Right lobe of liver (tissue), 6 donors: ENCODE measurements at regions not wholly inside any gene's neighbourhood (a gene's known extent, or its start where the extent isn't known, plus 50 kb on each side); places are given as distances from the start of the nearest gene placed in this dataset.
"Not testable (repeated sequence)": the region's sequence is repeated elsewhere in the genome, so short reads cannot be mapped to it uniquely, and the experiment has no call there.

Experiments used
- ATAC-seq, 4 donors: fragments of 200-7000 bp; cut with Tn5 transposase; one replicate each; pipeline ENCODE4 v1.9.1; 2020; ENCODE audit warnings: mild to moderate bottlenecking in 4 of 4, moderate library complexity in 4 of 4
- DNase-seq, 3 donors: peaks; one replicate each; pipeline ENCODE4 v3.0.0-alpha.2; 2020
- H3K27ac ChIP-seq, 3 donors: fragments of 200-600 bp; one replicate each; pipeline ENCODE4 v1.8.0; 2022
- H3K27me3 ChIP-seq, 2 donors: fragments of 200-600 bp; one replicate each; pipeline ENCODE4 v1.8.0; 2022
- H3K36me3 ChIP-seq, 4 donors: fragments of 200-600 bp; sonication (generic) in 1 of 4; one replicate each; pipeline versions ENCODE4 v1.5.1 to v1.8.0; 2017 to 2022; ENCODE audit warnings: control low read depth in 1 of 4
- H3K4me1 ChIP-seq, 4 donors: fragments of 200-600 bp; sonication (generic) in 1 of 4; one replicate each; pipeline versions ENCODE4 v1.5.1 to v1.8.0; 2017 to 2022; ENCODE audit warnings: control low read depth in 1 of 4
- H3K4me3 ChIP-seq, 3 donors: fragments of 200-600 bp; one replicate each; pipeline ENCODE4 v1.8.0; 2022
- H3K9me3 ChIP-seq, 4 donors: fragments of 200-600 bp; sonication (generic) in 1 of 4; one replicate each; pipeline versions ENCODE4 v1.5.1 to v1.8.0; 2017 to 2022; ENCODE audit warnings: control low read depth in 1 of 4
- POLR2A ChIP-seq: fragments of 450-650 bp; IDR thresholded peaks from one replicate; pipeline ENCODE4 v1.6.1; 2017; ENCODE audit warnings: antibody characterized with exemption, mild to moderate bottlenecking
- WGBS: methylation state at CpG from one replicate; pipeline ENCODE4 v1.1.6; 2018; ENCODE audit warnings: low coverage, low lambda C conversion rate; ENCODE audit not compliant: insufficient coverage; ENCODE audit errors: missing lambda C conversion rate; 5-methylcytosine and 5-hydroxymethylcytosine counted together
- intact Hi-C, 2 donors: fragments of 100-400 bp; cut with DNase I; formaldehyde crosslinking; loops; one replicate each; pipeline versions ENCODE4 v1.11.2 to v1.14.1; 2022
- TF ChIP-seq, protein P1 (sequence below), 4 donors: fragments of 200-600 bp in 3 of 4; fragments of 450-650 bp in 1 of 4; IDR thresholded peaks; one replicate each; pipeline versions ENCODE4 v1.5.1 to v1.8.0; 2016 to 2022; ENCODE audit warnings: antibody characterized with exemption in 4 of 4, mild to moderate bottlenecking in 2 of 4
- donor health status: DM: no; HTN: yes; CAD: no.
- donor health status: DM: no; HTN: no; CAD: no.
- donor health status: DM: no; HTN: no; CAD: no.
- donor health status: DM: no; HTN: yes; CAD: no.
- donor health status: DM: no; HTN: yes; CAD: no.

DNA sequence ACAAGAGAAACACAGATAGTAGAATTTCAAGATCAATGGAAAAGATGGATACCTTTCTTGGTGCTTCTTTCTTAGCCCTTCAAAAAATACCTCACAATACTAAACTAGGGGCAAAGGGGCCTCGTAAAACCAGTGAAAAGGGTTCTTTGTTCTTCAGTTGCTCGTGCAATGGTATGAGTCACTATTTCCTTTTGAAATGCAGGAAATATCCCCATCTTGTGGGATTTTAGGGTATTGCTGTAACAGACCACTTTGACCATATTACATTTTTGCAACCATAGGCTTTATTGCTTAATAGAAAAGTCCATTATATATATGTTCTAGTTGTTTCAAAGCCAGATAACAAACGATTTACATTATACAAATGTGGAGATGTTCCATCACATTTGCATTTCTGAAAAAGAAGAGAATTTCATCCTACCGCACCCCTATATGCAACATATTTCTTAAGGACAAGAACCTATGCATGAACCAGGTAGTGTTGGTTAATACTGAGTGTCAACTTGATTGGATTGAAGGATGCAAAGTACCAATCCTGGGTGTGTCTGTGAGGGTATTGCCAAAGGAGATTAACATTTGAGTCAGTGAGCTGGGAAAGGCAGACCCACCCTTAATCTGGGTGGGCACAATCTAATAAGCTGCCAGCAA lies 88.6 kb upstream of the PKN2 start:
- no peak overlapping the region for H3K4me3 ChIP-seq
- no peaks in the 10 kb centered on the region for H3K4me1 ChIP-seq
- DNase-seq (no peak), ATAC-seq (peak; percentile 67 to 85 (median 82))
- intact Hi-C loops: no loop called here
- TF ChIP-seq POLR2A: no peak
- TF ChIP-seq, protein P1, sequence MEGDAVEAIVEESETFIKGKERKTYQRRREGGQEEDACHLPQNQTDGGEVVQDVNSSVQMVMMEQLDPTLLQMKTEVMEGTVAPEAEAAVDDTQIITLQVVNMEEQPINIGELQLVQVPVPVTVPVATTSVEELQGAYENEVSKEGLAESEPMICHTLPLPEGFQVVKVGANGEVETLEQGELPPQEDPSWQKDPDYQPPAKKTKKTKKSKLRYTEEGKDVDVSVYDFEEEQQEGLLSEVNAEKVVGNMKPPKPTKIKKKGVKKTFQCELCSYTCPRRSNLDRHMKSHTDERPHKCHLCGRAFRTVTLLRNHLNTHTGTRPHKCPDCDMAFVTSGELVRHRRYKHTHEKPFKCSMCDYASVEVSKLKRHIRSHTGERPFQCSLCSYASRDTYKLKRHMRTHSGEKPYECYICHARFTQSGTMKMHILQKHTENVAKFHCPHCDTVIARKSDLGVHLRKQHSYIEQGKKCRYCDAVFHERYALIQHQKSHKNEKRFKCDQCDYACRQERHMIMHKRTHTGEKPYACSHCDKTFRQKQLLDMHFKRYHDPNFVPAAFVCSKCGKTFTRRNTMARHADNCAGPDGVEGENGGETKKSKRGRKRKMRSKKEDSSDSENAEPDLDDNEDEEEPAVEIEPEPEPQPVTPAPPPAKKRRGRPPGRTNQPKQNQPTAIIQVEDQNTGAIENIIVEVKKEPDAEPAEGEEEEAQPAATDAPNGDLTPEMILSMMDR (IDR thresholded peaks at IDR 0.05): peak; percentile 57 to 65 (median 63)
- no peaks in the 10 kb centered on the region for H3K36me3 ChIP-seq
- H3K9me3 ChIP-seq: no peaks in the 10 kb centered on the region
- H3K27ac ChIP-seq: no peak overlapping the region
- H3K27me3 ChIP-seq: no peaks in the 10 kb centered on the region
- WGBS: 32% methylated on average over 4 of the region's 4 CpGs

DNA sequence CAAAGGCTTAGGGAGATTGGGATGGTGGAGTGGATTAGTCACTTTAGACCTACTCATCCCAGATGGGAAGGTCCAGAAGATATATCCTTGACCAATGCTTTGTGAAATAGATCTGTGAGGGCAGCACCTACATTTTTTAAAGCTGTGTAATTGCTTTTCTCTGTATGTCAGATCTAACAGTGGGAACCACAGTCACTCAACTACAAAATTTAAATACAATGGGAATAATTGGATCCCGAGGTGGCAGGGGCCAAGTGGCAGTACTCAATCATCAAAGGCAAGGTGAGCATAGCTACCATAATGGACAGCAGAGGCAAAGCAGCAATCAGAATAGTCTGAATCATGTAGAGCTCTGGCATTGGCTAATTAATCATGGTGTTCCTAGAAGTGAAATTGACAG lies 86.1 kb upstream of the PKN2 start:
- H3K9me3 ChIP-seq, ATAC-seq, DNase-seq, intact Hi-C loops, H3K27ac ChIP-seq, H3K27me3 ChIP-seq, H3K36me3 ChIP-seq, H3K4me1 ChIP-seq, H3K4me3 ChIP-seq: not testable (repeated sequence)
- 29% methylated on average over 1 of the region's 1 CpG for whole genome bisulfite sequencing

DNA sequence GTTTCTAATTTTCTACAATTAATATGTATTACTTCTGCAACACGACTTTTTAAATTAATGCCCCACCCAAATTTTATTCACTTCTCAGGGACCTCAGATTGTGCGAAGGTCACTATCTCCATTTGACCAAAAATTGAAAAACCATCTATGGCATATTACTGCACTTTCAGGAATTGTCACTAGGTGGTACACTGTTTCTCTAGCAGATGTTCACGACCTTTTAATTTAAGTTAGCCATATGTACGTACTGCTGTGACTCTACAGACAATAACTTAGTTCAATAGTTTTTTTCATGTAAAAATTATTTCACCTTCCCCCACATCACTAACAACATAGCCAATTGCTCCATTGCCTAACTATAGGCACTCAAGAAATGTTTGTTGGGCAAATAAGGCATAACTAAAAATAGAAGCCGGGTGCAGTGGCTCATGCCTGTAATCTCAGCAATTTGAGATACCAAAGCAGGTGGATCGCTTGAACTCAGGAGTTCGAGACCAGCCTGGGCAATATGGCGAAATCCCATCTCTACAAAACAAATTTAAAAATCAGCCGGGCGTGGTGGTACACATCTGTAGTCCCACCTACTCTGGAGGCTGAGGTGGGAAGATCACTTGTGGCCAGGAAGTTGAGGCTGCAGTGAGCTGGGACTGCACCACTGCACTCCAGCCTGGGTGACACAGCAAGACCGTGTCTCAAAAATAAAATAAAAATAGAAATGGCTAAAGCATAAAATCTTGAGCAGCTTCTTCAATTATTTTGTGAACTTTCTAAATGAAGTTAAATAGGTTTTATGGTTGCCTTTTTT lies 75.7 kb upstream of the PKN2 start:
- Histone ChIP-seq H3K4me3 (no peak overlapping the region), H3K27ac (no peak overlapping the region), H3K4me1 (no peaks in the 10 kb centered on the region), H3K36me3 (no peaks in the 10 kb centered on the region), H3K9me3 (no peaks in the 10 kb centered on the region), H3K27me3 (no peaks in the 10 kb centered on the region)
- 43% methylated on average over 11 of the region's 11 CpGs for WGBS
- DNase-seq: no peak
- no peak for TF ChIP-seq POLR2A
- TF ChIP-seq, protein P1 (IDR thresholded peaks at IDR 0.05): peak; percentile 54 to 60 (median 58)
- intact Hi-C loops: no loop called here
- ATAC-seq: peak; percentile 69 to 81 (median 74)

DNA sequence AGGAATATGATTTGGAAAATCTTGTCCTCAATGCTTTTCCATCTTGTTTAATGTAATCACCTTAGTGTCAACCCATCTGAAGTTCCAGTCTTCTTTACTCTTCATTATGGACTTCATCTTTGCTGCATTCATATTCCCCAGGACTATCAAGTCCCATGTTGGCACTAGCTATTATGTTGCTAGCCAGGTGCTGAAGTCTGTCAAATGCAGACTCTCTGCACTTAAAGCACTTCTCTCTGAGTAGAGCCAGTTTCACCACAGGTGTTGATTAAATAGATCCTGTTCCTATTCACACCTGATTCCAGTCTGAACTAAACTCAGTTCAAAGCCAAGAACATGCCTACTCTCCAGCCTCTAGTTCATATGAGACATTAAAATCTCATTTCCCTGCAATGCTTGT lies 75.0 kb upstream of the PKN2 start:
- no peak for TF ChIP-seq POLR2A
- TF ChIP-seq, protein P1 (IDR thresholded peaks at IDR 0.05): no peak
- intact Hi-C loops: no loop called here
- Histone ChIP-seq H3K4me3 (no peak overlapping the region), H3K4me1 (no peaks in the 10 kb centered on the region), H3K27me3 (no peaks in the 10 kb centered on the region), H3K36me3 (no peaks in the 10 kb centered on the region), H3K27ac (no peak overlapping the region), H3K9me3 (no peaks in the 10 kb centered on the region)
- ATAC-seq (no peak), DNase-seq (no peak)

DNA sequence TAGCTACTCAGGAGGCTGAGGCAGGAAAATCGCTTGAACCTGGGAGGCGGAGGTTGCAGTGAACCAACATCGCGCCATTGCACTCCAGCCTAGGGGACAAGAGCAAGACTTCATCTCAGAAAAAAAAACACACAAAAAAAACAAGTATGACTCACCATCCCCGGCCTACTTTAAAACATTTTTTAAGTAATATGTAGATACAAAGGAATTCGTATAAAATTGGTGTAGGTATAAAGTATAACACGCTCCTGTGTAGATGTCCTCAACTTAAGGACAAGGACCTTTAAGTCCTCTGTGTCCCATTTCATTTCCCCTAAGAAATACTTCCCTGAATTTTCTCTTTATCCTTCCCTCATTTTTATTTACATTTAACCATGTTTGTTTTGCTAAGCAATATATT lies 73.4 kb upstream of the PKN2 start:
- H3K27ac ChIP-seq: no peak overlapping the region

More for the DNA sequence above, 73.4 kb upstream of the PKN2 start:
- Histone ChIP-seq H3K36me3 (no peaks in the 10 kb centered on the region), H3K4me1 (no peaks in the 10 kb centered on the region), H3K27me3 (no peaks in the 10 kb centered on the region), H3K4me3 (no peak overlapping the region), H3K9me3 (no peaks in the 10 kb centered on the region)
- intact Hi-C loops: no loop called here
- no peak for DNase-seq
- ATAC-seq: no peak
- TF ChIP-seq POLR2A: no peak
- TF ChIP-seq, protein P1 (IDR thresholded peaks at IDR 0.05): no peak
- WGBS: 94% methylated on average over 7 of the region's 7 CpGs
